B cell (primary cell): ENCODE measurements at regions not wholly inside any gene's neighbourhood (a gene's known extent, or its start where the extent isn't known, plus 50 kb on each side); places are given as distances from the start of the nearest gene placed in this dataset.

Experiments
- EZH2 ChIP-seq: IDR thresholded peaks from 2 replicates; pipeline ENCODE4 v1.6.1; 2012; ENCODE audit warnings: borderline replicate concordance, low read depth, mild to moderate bottlenecking, moderate library complexity, low read length; ENCODE audit not compliant: insufficient read depth, poor library complexity, severe bottlenecking
- TF ChIP-seq, protein P1 (sequence below): fragments of 200-600 bp; IDR thresholded peaks from one replicate; pipeline ENCODE4 v1.8.0; 2022; ENCODE audit warnings: antibody characterized with exemption, mild to moderate bottlenecking

DNA sequence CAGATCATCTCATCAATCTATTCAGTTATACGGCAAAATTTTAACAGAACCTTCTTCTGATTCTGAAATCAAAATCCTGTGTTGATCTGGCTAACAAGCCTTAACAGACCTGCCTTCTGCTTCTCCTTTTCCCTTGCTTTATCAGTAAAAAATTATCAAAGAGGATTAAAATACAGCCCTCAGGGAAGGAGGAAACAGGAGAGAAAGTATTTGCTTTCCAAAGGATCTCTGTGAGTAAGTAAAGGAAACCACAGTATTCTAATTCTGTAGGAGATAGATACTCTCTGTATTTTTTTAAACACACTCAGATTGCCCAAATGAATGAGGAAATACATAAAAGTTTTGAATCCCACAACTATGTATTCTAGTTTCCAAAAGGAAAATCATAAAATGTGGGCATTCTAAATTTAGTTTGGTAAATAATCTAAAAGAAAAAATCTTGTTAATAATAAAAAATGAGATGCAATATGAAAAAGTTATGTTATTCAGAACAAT lies 221.8 kb downstream of the ZIC1 start:
- TF ChIP-seq, protein P1, sequence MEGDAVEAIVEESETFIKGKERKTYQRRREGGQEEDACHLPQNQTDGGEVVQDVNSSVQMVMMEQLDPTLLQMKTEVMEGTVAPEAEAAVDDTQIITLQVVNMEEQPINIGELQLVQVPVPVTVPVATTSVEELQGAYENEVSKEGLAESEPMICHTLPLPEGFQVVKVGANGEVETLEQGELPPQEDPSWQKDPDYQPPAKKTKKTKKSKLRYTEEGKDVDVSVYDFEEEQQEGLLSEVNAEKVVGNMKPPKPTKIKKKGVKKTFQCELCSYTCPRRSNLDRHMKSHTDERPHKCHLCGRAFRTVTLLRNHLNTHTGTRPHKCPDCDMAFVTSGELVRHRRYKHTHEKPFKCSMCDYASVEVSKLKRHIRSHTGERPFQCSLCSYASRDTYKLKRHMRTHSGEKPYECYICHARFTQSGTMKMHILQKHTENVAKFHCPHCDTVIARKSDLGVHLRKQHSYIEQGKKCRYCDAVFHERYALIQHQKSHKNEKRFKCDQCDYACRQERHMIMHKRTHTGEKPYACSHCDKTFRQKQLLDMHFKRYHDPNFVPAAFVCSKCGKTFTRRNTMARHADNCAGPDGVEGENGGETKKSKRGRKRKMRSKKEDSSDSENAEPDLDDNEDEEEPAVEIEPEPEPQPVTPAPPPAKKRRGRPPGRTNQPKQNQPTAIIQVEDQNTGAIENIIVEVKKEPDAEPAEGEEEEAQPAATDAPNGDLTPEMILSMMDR, result no peak
- no peak for TF ChIP-seq EZH2
